K562 (cell line): ENCODE measurements at regions not wholly inside any gene's neighbourhood (a gene's known extent, or its start where the extent isn't known, plus 50 kb on each side); places are given as distances from the start of the nearest gene placed in this dataset.

Experiments used
- CC2D1A ChIP-seq: fragments of 450-650 bp; IDR thresholded peaks from 2 replicates; pipeline ENCODE4 v1.6.1; 2017; ENCODE audit warnings: mild to moderate bottlenecking
- ETV6 ChIP-seq, 3 experiments: fragments of 150-350 bp in 1 of 3; sonication (generic) in 1 of 3; formaldehyde crosslinking in 1 of 3; IDR thresholded peaks; 2 replicates each; pipeline versions ENCODE4 v1.6.1 to v1.8.0; 2014 to 2022; ENCODE audit warnings: borderline replicate concordance in 2 of 3, low read depth in 2 of 3, antibody characterized with exemption in 1 of 3, low read length in 1 of 3, mild to moderate bottlenecking in 1 of 3, missing genetic modification reagents in 1 of 3
- FOS ChIP-seq: IDR thresholded peaks from 3 replicates; pipeline ENCODE4 v1.6.1; 2011; ENCODE audit not compliant: insufficient read length; ENCODE audit errors: extremely low read depth
- KDM1A ChIP-seq, 2 experiments: fragments of 450-650 bp; IDR thresholded peaks; 2 replicates each; pipeline ENCODE4 v1.6.1; 2016; ENCODE audit warnings: mild to moderate bottlenecking in 2 of 2
- NELFE ChIP-seq: IDR thresholded peaks from 2 replicates; pipeline ENCODE4 v1.6.1; 2011; ENCODE audit warnings: mild to moderate bottlenecking; ENCODE audit not compliant: insufficient read depth, insufficient read length
- POLR2AphosphoS5 ChIP-seq: IDR thresholded peaks from 2 replicates; pipeline ENCODE4 v1.6.1; 2011; ENCODE audit warnings: mild to moderate bottlenecking, low read depth, low read length, moderate library complexity; ENCODE audit not compliant: control insufficient read depth, insufficient read depth
- SAP30 ChIP-seq: fragments of 200-600 bp; sonication (generic); IDR thresholded peaks from 2 replicates; pipeline ENCODE4 v1.6.1; 2012; ENCODE audit warnings: borderline replicate concordance, low read depth, mild to moderate bottlenecking, moderate library complexity, low read length, control low read depth, inconsistent platforms; ENCODE audit not compliant: insufficient read depth, poor library complexity, severe bottlenecking
- TEAD2 ChIP-seq: fragments of 450-650 bp; IDR thresholded peaks from 2 replicates; pipeline ENCODE4 v1.6.1; 2016; ENCODE audit warnings: missing genetic modification characterization, control low read depth, missing compliant biosample characterization
- ZFP30 ChIP-seq: fragments of 250-450 bp; sonication (Bioruptor Pico); IDR thresholded peaks from 2 replicates; pipeline ENCODE4 v1.8.0; 2022; ENCODE audit warnings: moderate library complexity, mild to moderate bottlenecking, inconsistent platforms, borderline replicate concordance
- ZFX ChIP-seq: sonication (generic); formaldehyde crosslinking; IDR thresholded peaks from 2 replicates; pipeline ENCODE4 v1.8.0; 2022; ENCODE audit warnings: mild to moderate bottlenecking, missing genetic modification reagents, moderate library complexity
- ZKSCAN3 ChIP-seq: fragments of 250-450 bp; sonication (Bioruptor Pico); IDR thresholded peaks from 2 replicates; pipeline ENCODE4 v1.4.0; 2020
- TF ChIP-seq, protein P1 (sequence below): sonication (generic); formaldehyde crosslinking; IDR thresholded peaks from 2 replicates; pipeline ENCODE4 v1.8.0; 2022; ENCODE audit warnings: mild to moderate bottlenecking, missing genetic modification reagents, borderline replicate concordance

- TF ChIP-seq NELFE, result no peak
- no peak for TF ChIP-seq FOS
- no peak for TF ChIP-seq TEAD2 (tag)
- TF ChIP-seq ZFP30 (CRISPR knock-in tag), result no peak
- no peak for TF ChIP-seq ZFX (CRISPR knock-in tag)
- TF ChIP-seq SAP30, result no peak
- no peak for TF ChIP-seq ZKSCAN3 (CRISPR knock-in tag)
- no peak for TF ChIP-seq ETV6 (IDR thresholded peaks at IDR 0.05; ENCODE audit: borderline replicate concordance in 1 of 2, low read depth in 2 of 2, low read length in 1 of 2)
- no peak for TF ChIP-seq ETV6 (CRISPR knock-in tag; IDR thresholded peaks at IDR 0.05; ENCODE audit: borderline replicate concordance)
- no peak for TF ChIP-seq KDM1A (IDR thresholded peaks at IDR 0.05)
- TF ChIP-seq POLR2AphosphoS5, result no peak
- TF ChIP-seq CC2D1A, result no peak
- TF ChIP-seq, protein P1, sequence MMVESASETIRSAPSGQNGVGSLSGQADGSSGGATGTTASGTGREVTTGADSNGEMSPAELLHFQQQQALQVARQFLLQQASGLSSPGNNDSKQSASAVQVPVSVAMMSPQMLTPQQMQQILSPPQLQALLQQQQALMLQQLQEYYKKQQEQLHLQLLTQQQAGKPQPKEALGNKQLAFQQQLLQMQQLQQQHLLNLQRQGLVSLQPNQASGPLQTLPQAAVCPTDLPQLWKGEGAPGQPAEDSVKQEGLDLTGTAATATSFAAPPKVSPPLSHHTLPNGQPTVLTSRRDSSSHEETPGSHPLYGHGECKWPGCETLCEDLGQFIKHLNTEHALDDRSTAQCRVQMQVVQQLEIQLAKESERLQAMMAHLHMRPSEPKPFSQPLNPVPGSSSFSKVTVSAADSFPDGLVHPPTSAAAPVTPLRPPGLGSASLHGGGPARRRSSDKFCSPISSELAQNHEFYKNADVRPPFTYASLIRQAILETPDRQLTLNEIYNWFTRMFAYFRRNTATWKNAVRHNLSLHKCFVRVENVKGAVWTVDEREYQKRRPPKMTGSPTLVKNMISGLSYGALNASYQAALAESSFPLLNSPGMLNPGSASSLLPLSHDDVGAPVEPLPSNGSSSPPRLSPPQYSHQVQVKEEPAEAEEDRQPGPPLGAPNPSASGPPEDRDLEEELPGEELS (CRISPR knock-in tag), result no peak
These were observed 208.4 kb upstream of the LRP1B start for GRCh38 chr2:142339261-142339660.
